HEK293 (cell line): ENCODE measurements at regions not wholly inside any gene's neighbourhood (a gene's known extent, or its start where the extent isn't known, plus 50 kb on each side); places are given as distances from the start of the nearest gene placed in this dataset.

ENCODE experiments used
- MZF1 ChIP-seq: fragments of 450-650 bp; formaldehyde crosslinking; IDR thresholded peaks from 2 replicates; pipeline ENCODE4 v1.5.1; 2017; ENCODE audit warnings: missing biosample characterization, missing genetic modification characterization, borderline replicate concordance
- YY1 ChIP-seq: fragments of 450-650 bp; formaldehyde crosslinking; IDR thresholded peaks from 2 replicates; pipeline ENCODE4 v1.5.1; 2018; ENCODE audit warnings: missing biosample characterization, missing genetic modification characterization
- ZNF335 ChIP-seq: fragments of 450-650 bp; formaldehyde crosslinking; conservative IDR thresholded peaks from 2 replicates; pipeline ENCODE4 v1.5.1; 2016; ENCODE audit warnings: missing biosample characterization, missing genetic modification characterization
- ZNF366 ChIP-seq: fragments of 450-650 bp; formaldehyde crosslinking; conservative IDR thresholded peaks from 2 replicates; pipeline ENCODE4 v1.5.1; 2016; ENCODE audit warnings: missing biosample characterization, missing genetic modification characterization
- ZNF549 ChIP-seq: fragments of 450-650 bp; IDR thresholded peaks from 2 replicates; pipeline ENCODE4 v1.5.1; 2018; ENCODE audit warnings: missing biosample characterization, missing genetic modification characterization, mild to moderate bottlenecking, inconsistent platforms, moderate library complexity
- ZNF785 ChIP-seq: fragments of 450-650 bp; formaldehyde crosslinking; IDR thresholded peaks from 2 replicates; pipeline ENCODE4 v1.5.1; 2016; ENCODE audit warnings: missing biosample characterization, missing genetic modification characterization
- ZNF792 ChIP-seq: fragments of 450-650 bp; formaldehyde crosslinking; IDR thresholded peaks from 2 replicates; pipeline ENCODE4 v1.5.1; 2016; ENCODE audit warnings: missing biosample characterization, missing genetic modification characterization
- TF ChIP-seq, protein P1 (sequence below): fragments of 450-650 bp; formaldehyde crosslinking; IDR thresholded peaks from 2 replicates; pipeline ENCODE4 v1.5.1; 2016; ENCODE audit warnings: missing biosample characterization, missing genetic modification characterization
- TF ChIP-seq, protein P2 (sequence below): IDR thresholded peaks from 2 replicates; pipeline ENCODE4 v1.6.1; 2011; ENCODE audit warnings: mild to moderate bottlenecking, low read depth, low read length, borderline replicate concordance

DNA sequence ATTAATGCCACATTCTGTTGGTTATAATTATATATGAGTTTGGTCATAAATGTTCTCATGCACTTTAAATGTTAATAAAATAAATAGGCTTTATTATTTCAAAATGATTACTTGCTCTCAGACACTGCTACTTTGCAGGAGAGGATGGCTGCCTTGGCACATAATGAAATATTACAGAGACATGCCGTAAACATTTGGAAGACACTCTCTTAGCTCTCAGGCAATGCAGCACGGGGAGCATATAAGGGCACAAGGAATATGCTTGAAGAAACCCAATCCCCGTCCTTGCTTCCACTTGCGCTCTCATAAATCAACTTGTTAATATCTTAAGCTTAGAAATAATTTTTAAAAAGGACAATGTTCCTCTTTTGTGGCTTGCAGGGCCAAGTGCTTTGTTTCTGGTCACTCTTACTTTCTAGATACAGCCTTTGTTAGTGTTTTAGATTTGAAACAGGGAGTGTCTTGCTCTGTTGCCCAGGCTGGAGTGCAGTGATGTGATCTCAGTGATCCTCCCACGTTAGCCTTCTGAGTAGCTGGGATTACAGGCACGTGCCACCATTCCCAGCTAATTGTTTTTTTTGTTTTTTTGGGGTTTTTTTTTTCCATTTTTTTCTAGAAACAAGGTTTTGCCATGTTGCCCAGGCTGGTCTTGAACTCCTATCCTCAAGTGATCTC, 445.0 kb downstream of the SPRY1 start:
- TF ChIP-seq ZNF785 (tag by site-specific recombination) (no peak), ZNF366 (no peak), ZNF792 (tag by site-specific recombination) (no peak), ZNF549 (tag by site-specific recombination) (no peak), YY1 (tag by site-specific recombination) (no peak), ZNF335 (tag by site-specific recombination) (no peak), MZF1 (no peak)
- TF ChIP-seq, protein P1, sequence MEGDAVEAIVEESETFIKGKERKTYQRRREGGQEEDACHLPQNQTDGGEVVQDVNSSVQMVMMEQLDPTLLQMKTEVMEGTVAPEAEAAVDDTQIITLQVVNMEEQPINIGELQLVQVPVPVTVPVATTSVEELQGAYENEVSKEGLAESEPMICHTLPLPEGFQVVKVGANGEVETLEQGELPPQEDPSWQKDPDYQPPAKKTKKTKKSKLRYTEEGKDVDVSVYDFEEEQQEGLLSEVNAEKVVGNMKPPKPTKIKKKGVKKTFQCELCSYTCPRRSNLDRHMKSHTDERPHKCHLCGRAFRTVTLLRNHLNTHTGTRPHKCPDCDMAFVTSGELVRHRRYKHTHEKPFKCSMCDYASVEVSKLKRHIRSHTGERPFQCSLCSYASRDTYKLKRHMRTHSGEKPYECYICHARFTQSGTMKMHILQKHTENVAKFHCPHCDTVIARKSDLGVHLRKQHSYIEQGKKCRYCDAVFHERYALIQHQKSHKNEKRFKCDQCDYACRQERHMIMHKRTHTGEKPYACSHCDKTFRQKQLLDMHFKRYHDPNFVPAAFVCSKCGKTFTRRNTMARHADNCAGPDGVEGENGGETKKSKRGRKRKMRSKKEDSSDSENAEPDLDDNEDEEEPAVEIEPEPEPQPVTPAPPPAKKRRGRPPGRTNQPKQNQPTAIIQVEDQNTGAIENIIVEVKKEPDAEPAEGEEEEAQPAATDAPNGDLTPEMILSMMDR (tag by site-specific recombination): no peak
- TF ChIP-seq, protein P2, sequence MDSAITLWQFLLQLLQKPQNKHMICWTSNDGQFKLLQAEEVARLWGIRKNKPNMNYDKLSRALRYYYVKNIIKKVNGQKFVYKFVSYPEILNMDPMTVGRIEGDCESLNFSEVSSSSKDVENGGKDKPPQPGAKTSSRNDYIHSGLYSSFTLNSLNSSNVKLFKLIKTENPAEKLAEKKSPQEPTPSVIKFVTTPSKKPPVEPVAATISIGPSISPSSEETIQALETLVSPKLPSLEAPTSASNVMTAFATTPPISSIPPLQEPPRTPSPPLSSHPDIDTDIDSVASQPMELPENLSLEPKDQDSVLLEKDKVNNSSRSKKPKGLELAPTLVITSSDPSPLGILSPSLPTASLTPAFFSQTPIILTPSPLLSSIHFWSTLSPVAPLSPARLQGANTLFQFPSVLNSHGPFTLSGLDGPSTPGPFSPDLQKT: no peak
